ENCODE measurements at regions not wholly inside any gene's neighbourhood (a gene's known extent, or its start where the extent isn't known, plus 50 kb on each side); places are given as distances from the start of the nearest gene placed in this dataset.
"Not testable (repeated sequence)": the region's sequence is repeated elsewhere in the genome, so short reads cannot be mapped to it uniquely, and the experiment has no call there.

- no peak for DNase-seq (ENCODE audit: low read depth in 2 of 2)
These were observed 1403.6 kb downstream of the SUCLG1 start for GRCh38 chr2:83055376-83056010.

- no peak for DNase-seq (ENCODE audit: low read depth in 2 of 2)
These were observed 1404.3 kb downstream of the SUCLG1 start for GRCh38 chr2:83054751-83055150.

- no peak for DNase-seq (ENCODE audit: low read depth in 2 of 2)
These were observed 1407.4 kb downstream of the SUCLG1 start for GRCh38 chr2:83051538-83052170.

GRCh38 chr2:83042053-83042452 is 1417.0 kb downstream of the SUCLG1 start:
- no peak for DNase-seq (ENCODE audit: low read depth in 2 of 2)

GRCh38 chr2:83022631-83023210 is 1436.4 kb downstream of the SUCLG1 start:
- no peak for DNase-seq (ENCODE audit: low read depth in 2 of 2)

GRCh38 chr2:83017366-83018090 is 1441.6 kb downstream of the SUCLG1 start:
- no peak for DNase-seq (ENCODE audit: low read depth in 2 of 2)

- no peak for DNase-seq (ENCODE audit: low read depth in 2 of 2)
These were observed 1442.6 kb downstream of the SUCLG1 start for GRCh38 chr2:83016343-83017110.

GRCh38 chr2:83015900-83016299 is 1443.2 kb downstream of the SUCLG1 start:
- no peak for DNase-seq (ENCODE audit: low read depth in 2 of 2)

GRCh38 chr2:83015035-83015715 is 1443.9 kb downstream of the SUCLG1 start:
- no peak for DNase-seq (ENCODE audit: low read depth in 2 of 2)

- DNase-seq (ENCODE audit: low read depth in 2 of 2): no peak
These were observed 1444.6 kb downstream of the SUCLG1 start for GRCh38 chr2:83014462-83014861.

GRCh38 chr2:83006961-83007360 is 1452.1 kb downstream of the SUCLG1 start:
- DNase-seq (ENCODE audit: low read depth in 2 of 2): no peak

- DNase-seq (ENCODE audit: low read depth in 2 of 2): no peak
These were observed 1455.5 kb downstream of the SUCLG1 start for GRCh38 chr2:83003555-83003954.

GRCh38 chr2:83002706-83003105 is 1456.4 kb downstream of the SUCLG1 start:
- DNase-seq (ENCODE audit: low read depth in 2 of 2): no peak

- DNase-seq (ENCODE audit: low read depth in 2 of 2): no peak
These were observed 1460.3 kb downstream of the SUCLG1 start for GRCh38 chr2:82998781-82999180.

- no peak for DNase-seq (ENCODE audit: low read depth in 2 of 2)
These were observed 1462.9 kb downstream of the SUCLG1 start for GRCh38 chr2:82996217-82996616.

- no peak for DNase-seq (ENCODE audit: low read depth in 2 of 2)
These were observed 1464.9 kb downstream of the SUCLG1 start for GRCh38 chr2:82994151-82994550.

- DNase-seq (ENCODE audit: low read depth in 2 of 2): no peak
These were observed 1465.5 kb downstream of the SUCLG1 start for GRCh38 chr2:82993609-82994008.

GRCh38 chr2:82992968-82993367 is 1466.1 kb downstream of the SUCLG1 start:
- DNase-seq (ENCODE audit: low read depth in 2 of 2): no peak

- not testable (repeated sequence) for DNase-seq (ENCODE audit: low read depth in 2 of 2)
These were observed 1471.4 kb downstream of the SUCLG1 start for GRCh38 chr2:82987706-82988105.

- no peak for DNase-seq (ENCODE audit: low read depth in 2 of 2)
These were observed 1472.2 kb downstream of the SUCLG1 start for GRCh38 chr2:82986899-82987298.

GRCh38 chr2:82985572-82986197 is 1473.4 kb downstream of the SUCLG1 start:
- DNase-seq (ENCODE audit: low read depth in 2 of 2): no peak
